ENCODE measurements at regions not wholly inside any gene's neighbourhood (a gene's known extent, or its start where the extent isn't known, plus 50 kb on each side); places are given as distances from the start of the nearest gene placed in this dataset.

DNA sequence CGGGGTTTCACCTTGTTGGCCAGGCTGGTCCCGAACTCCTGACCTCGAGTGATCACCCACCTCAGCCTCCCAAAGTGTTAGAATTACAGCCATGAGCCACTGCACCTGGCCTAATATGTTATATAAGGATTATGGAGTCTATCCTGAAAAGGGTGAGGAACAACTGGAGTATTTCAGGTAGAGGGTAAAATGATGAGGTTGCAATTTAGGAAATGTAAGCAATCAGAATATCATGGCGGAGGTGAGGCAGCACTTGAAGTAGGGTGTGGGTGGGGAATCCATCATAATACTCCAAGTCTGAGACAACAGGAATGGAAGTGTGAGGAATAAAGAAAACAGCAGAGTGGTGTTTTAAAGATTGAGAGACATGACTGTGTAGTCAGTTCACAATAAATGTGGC lies 582.2 kb downstream of the FGF9 start:
- no peak for DNase-seq

DNA sequence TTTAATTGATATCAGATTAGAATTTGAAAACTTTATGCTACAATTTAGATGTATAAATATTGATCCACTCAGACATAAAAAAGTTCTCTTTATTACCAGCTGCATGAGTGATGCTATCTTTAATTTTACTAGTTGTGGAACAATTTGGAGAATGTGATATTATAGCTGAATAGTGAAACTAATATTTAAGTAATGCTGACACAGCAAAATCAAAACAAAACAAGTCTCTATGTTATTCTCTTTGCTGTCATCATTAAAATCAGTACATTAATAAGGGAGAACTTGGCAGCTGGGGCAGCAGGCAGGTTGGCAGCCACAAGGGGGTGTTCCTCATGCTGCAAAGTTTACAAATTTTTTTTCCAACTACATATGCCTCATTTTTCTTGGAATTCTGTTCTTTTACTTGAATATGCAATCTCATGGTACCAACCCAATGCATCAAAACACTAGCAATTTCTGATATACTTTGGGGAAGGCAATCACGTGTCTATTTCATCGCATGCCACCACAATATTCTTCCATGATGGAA lies 585.3 kb downstream of the FGF9 start:
- DNase-seq: no peak

DNA sequence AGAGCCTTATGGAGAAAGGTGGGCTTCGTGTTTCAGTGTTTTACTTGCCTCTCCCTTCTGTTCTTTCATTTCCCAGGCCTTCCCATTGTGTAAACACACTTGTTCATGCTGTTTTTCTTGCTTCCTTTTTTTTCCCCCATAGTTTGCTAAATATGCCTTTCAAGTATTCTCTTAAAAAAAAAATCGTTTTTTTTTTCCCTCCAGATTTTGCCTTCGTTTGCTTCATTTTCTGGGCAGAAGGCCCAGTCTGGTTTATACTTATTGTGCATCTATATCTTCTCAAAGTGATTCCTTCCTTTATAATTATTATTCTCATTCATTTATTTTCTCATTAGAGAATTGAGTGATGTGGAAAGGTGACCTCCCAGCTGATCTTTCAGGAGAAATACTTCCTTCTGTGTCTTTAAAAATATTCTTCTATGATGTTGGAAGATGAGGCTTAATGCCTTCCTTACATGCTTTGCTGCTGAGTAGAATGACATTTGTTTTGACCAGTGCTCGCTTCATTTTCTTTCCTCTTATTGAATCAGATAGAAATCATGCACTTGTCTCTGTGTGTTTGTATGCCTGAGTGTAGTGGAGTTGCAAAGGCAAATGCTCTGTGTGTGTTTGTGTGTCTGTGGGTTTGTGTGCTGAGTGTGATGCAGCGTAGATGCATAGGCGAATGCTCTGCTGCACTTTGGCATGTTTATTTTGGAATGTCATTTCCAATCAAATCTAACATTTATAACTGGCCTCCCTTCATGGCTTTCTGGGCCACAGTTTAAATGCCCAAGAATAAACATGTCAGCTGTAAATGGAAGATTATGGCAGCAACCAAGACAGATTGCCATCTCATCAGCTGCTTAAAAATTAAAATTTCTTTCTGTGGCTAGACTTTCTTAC lies 591.4 kb downstream of the FGF9 start:
- no peak for DNase-seq

DNA sequence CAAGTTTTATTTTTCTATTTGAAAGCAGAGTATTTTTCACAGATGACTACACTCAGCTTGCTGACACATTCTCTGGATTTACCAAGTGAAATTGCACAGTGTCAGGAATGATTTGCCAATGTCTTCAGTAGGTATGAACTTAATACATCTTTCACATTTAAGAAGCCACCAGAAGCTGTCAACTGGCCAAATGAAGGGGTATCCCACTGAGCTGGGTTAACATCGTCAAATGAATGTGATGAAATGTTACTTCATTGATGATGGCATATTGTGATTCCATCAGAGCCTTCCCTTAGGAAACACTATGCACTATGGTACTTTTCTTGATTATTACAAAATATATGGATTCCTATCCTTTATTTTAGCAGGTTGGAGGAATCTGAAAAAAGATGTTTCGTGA lies 592.3 kb downstream of the FGF9 start:
- no peak for DNase-seq

DNA sequence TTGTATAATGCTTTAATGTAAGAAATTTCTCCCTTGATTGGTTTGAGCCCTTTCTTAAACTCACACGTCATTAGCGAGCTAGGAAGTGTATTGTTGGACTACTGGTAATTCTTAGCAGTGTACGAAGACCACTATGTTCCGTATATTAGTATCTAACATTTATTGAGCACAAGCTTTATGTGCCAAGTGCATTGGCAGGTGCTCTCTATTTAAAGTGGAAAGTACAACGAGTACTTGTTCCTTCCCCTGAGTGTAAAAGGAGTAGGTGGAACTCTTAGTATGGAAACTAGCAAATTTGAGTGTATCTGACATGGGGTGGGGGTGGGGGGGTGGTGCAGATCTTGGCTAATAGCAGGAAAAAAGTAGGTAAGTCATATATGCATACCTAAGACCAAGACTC lies 594.7 kb downstream of the FGF9 start:
- DNase-seq: no peak

DNA sequence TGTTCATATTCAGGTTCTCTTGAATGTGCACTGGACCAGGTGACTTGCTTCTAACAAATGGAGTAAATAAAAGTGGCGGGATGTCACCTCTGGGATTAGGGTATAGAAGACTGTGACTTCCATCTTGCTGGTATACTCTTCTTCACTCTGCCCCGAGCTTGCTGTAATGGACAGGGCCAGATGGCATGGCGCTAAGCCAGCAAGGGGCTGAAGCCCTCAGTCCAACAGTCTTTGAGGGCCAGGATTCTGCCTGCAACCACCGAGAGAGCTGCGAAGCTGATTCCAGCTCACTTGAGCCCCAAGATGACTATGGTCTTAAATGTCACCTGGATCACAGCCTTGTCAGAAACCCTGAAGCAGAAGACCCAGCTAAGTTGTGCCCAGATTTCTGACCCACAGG lies 600.0 kb downstream of the FGF9 start:
- no peak for DNase-seq

DNA sequence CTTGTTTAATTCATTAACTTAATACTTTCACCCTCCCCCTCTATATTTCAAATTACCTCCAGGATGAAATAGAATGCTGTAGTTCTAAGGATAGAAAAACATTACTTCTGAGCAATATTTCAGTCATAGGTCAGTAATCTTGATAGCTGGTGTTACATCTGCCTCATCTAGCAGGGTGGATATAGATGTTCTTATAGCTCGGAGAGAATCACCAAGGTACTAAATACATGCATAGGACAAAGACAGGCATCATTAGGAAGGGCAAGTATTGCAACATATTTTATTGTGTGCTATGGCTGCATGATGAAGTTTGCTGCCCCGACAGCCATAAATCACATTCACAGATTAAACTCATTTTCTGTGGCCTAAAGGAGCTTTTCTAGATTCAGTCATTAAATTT lies 601.0 kb downstream of the FGF9 start:
- DNase-seq: no peak

DNA sequence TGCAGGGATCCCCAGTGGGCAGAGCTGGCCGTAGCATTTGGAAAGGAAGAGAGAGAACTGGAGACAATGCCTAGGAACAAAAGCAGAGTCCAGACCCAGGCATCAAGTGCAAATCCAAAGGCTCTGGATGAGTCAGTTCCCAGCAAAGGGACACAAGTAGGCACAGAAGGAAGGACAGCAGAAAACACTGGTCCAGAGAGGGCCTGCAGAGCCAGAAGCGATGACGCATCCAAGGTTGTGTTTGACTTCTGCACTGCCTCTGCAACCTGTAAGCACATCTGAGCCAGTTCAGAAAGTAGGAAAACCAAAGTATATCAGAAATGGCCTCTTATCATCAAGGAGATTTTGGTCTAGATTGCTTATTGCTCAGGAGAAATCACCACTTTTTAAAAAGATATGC lies 604.5 kb downstream of the FGF9 start:
- DNase-seq: no peak

DNA sequence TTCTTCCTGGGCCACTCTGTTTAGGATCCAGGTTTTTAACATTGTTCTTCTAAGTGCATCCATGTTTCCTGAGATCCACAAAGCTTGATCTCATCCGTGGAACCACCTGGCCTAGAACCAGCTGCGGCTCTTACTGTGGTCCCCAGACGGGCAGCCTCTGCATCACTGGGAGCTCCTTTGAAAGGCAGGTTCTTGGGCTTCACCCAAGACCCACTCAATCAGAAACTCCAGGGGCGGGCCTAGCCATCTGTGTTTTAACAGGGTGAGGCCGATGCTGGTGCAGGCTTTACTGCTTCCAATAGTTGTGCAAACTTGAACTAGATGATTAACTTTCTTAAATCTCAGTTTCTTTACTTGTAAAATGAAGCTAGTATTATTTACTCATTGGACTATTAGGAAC lies 605.7 kb downstream of the FGF9 start:
- no peak for DNase-seq

DNA sequence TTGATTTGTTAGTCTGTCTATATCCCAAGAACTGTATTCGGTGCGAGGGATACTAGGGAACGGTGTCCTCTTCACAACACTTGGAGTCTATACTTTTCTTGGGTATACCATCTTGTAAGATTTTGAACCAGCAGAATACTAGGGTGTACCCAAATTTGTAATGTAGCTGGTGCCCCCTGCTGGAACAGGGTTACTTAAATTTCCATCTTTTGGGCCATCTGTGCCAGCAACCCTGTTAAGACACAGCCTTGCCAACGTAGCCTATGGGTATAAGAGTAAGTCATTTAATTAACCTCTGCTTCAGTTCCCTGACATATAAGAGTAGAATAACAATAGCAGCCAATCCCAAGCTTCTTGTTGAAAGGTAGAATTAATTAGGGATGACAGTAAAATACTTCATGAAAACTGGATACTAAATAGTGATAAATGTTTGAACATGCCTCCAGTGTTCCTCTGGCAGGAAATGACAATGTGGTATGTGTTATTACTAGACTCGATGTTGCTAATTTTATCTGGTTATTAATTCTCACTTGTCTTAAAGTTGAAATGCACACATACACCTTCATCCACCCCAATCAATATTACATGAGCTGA lies 607.6 kb downstream of the FGF9 start:
- DNase-seq: peak; percentile 74

DNA sequence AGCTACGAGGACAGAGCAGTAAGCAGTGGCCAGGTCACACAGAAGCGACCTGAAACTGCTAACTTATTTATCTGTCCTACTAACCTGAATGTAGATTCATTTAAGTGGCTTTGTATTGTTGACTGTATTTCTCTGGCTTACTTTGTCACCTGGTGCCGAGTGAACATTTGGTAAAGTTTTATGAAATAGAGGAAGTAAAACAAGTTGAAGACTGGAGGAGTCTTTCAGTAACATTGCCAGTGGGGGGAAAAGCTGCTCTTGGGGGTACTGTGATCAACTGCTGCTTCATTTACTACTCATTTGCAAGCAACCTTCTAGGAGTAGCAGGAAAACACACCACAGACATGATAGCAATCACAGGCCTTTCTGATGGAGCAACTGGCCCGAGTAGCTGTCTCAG lies 615.0 kb downstream of the FGF9 start:
- DNase-seq: no peak

DNA sequence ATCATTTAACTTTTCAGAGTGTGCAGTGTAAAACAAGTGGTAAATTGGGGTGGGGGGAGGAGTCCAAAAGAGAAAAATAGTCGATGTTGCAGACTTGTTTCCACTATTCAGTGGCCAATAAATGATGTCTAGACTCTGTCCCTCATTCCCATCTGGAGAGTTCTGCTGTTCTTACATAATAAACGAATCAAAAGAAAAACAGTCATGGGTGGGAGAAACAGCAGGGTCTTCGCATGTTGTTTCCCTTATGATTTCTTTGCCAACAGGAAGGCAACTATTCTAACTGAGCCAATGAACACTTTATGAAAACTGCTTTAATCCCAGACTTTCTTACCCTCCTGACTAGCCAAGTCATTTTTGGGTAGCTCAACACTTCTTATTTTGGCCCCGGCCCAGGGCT lies 615.5 kb downstream of the FGF9 start:
- no peak for DNase-seq

DNA sequence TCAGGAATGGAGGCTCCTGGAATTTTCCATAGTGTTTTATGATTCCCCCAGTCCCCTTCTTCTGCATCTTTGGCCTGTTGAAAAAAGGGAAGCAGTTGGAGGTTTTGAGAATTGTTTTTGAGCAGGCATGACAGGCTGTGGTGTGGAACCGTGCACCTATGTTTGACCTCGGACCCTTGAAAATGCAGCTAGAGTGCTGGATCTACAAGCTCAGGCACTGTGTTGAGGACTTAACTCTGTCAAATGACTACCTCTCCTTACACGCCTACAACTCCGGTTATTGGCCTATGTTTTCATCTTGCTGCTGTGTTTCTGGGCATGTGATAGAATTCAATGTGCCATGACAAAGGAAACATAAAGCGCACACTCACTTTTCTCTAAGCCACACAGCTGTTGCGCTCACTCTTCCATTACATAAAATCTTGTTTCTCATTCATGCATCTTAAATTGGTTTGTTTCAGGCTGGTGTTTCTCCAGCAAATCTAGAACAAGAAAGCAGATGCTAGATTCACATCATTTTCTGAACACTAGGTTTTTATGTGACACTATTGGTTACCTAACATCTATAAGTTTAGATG lies 616.6 kb downstream of the FGF9 start:
- no peak for DNase-seq

DNA sequence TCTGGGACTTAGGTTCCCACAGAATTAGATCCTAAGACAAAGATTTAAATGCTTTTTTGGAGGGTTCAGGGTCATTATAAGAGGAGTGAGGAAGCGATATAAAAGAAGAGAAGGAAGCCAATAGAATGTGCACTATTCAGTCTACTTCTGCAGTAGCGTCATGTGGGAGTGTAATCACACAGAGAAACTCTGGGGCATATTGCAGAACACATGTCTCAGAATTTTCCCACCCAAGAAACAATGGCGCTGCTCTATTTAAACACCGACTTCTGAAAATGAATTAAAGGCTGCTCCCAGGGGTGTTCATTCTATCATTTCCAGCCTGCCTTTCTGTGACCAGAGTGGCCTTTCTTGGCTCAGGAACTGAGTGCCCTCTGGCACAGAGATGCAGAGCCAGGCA lies 617.6 kb downstream of the FGF9 start:
- no peak for DNase-seq

DNA sequence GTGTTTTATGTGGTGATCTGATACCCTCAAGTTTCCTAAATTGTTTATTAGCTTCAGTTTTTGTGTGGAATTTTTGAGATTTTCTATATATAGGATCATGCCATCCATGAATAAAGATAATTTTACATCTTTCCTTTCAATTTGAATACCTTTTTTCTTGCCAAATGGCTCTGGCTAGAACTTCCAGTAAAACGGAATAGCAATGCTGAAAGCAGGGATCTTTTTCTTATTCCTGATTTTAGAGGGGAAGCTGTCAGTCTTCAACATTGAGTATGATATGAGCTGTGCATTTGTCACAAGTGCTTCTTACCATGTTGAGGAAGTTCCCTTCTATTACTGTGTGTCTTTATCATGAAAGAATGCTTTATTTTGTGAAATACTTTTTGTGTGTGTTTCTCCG lies 618.8 kb downstream of the FGF9 start:
- no peak for DNase-seq

DNA sequence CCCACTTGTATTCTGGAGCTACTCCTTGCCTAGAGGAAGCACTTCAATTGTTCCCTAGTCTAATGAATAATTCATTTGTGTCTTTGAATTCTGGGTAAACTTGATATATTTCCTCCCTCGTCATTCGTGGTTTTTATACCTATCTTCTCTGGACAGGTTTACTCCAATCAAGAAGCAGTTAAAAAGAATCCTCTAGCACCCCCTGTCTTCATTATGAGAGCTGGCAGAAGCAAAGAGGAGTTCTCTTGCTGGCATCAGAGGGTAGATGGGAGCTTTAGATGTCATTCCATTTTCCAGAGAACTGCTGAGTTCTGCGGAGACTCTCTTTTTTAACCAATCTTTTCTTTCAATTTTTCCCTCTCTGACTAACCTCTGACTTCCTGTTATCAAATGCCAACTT lies 627.7 kb downstream of the FGF9 start:
- peak; percentile 4 for DNase-seq

DNA sequence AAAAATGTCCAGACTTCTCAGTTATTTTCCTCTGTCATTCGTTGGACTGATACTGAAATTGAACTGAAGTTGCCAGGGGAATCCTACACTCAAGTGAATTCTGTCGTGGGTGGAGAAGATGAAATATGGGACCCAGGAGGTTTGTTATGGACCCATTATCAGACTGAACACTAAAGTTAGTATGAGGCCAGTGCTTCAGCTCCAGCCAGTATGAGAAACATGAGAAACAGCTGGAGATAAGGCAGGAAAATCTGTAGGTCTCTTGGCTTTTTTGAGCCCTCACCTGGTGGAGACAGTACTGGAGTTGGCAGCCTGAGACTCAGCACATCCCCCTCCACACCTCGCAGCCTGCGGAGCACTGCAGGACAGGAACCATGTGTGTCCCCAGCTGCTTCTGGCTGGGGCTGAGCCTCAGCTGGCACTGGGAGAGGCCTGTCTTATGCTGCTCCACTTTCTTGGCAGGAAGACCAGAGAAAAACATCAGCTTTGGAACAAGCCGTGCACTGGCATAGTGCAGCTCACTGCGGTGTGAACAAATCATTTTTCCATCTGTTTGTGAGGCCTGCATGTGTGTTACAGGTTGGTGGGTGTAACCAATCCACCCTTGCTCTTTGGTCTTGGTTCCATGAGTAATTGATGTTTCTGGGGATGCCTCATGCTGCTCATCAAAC lies 641.0 kb downstream of the FGF9 start:
- no peak for DNase-seq

DNA sequence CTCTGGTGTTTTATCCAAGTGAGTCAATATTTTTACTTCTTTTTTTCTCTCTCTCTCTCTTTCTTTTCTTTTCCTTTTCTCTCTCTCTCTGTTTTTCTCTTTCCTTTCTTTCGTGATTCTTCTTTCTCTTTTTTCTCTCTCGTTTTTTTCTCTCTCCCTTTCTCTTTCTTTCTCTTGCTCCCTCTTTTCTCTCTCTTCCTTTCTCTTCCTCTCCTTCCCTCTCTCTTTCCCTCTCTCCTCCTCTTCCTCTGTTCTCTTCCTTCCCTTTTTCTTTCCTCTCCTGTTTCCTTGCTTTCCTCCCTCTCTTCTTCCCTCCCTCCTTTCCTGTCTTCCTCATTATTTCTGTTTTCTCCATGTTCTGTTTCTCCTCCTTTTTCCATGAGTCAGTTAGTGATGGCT lies 641.5 kb downstream of the FGF9 start:
- no peak for DNase-seq

DNA sequence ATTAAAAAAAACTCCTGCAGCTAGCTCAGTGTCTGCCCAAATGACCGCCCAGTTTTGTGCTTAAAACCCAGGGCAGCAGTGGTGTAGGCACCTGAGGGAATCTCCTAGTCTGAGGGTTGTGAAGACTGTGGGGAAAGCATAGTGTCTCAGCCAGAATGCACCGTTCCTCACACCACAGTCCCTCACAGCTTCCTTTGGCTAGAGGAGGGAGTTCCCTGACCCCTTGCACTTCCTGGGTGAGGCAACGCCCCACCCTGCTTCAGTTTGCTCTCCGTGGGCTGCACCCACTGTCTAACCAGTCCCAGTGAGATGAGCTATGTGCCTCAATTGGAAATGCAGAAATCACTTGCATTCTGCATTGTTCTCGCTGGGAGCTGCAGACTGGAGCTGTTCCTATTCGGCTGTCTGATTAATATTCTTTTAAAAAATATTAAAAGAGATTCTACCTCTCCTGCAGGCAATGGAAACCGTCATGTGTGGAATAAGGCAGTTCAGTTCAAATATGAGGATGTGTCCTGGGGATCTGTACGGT lies 645.7 kb downstream of the FGF9 start:
- DNase-seq: no peak

DNA sequence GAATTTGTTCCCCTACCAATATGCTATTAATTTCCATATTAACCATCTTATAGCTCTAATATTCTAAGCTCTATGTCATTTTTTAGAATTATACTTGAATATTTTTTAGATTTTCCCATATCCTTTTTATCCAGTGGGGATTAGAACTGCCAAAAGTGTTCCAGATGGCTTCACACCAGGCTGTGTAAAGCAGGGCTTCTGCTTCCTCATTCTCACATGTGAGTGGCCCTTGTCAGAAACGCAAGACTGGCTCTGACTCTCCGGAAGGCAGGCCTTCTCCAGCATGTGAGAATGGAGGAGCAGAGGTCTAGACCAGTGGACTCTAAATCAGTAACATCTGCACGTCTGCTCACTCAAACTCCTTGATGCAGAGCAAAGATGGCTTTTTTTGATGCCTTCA lies 650.1 kb downstream of the FGF9 start:
- DNase-seq: no peak

DNA sequence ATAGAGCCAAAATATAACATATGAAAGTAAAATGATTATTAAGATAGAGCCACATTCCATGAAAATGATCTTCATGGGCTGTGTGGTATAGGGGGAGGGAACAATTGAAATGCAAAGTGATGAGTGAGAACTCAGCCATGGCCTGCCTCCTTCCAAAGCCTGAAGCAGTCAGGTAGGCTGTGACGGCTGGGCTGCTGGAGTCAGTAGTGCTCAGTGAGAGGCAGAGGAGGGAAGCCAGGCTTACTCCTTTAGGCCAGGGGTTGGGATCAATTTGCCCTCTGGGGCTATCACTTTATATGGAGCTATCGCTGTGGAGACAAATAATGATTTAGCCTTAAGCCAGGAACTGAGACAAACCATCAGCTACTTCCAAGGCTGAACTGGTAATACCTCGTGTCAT lies 654.9 kb downstream of the FGF9 start:
- DNase-seq: no peak

DNA sequence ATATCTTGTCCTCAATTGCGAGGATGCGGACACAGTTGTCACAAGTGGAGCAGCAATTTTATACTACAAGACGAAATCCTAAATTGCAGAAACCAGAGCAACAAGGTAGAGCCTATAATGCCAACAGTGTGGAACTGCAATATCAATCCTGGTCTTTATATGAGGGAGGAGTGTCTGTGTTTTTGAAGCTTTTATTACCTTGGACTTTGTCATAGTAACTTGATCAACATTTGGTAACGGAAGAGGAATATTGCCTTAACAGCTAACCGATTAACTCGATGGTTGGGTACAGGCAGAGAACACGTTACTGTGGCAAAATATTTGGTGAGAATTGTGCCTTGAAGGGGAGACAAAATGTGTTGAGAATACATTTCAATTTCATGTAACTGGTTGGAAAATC lies 661.5 kb downstream of the FGF9 start:
- no peak for DNase-seq

DNA sequence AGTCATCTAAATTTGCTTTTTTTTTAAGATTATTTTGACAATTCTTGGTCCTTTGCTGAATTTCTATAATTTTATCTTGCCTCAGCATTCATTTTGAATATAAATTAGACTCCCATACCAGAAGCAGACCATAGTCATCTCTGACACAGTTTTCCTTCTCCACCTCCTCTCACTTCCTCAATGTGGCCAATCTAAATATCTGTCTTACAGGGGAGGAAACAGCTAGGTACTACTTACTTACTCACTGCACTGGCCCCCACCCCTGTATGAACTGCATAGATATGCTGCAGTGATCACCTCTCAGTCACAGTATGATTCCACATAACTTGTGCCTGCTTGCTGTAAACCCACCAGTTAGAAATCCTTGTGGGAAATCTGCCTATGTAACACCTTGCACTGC lies 665.6 kb downstream of the FGF9 start:
- no peak for DNase-seq
